GM12874 (cell line): ENCODE measurements at regions not wholly inside any gene's neighbourhood (a gene's known extent, or its start where the extent isn't known, plus 50 kb on each side); places are given as distances from the start of the nearest gene placed in this dataset.

Source experiments
- TF ChIP-seq, protein P1 (sequence below): IDR thresholded peaks from 2 replicates; pipeline ENCODE4 v1.5.1; 2011; ENCODE audit warnings: low read depth, mild to moderate bottlenecking, control low read depth, low read length, moderate library complexity; ENCODE audit not compliant: insufficient read depth

GRCh38 chr6:144588697-144589325 lies 303.7 kb downstream of the UTRN start:
- TF ChIP-seq, protein P1, sequence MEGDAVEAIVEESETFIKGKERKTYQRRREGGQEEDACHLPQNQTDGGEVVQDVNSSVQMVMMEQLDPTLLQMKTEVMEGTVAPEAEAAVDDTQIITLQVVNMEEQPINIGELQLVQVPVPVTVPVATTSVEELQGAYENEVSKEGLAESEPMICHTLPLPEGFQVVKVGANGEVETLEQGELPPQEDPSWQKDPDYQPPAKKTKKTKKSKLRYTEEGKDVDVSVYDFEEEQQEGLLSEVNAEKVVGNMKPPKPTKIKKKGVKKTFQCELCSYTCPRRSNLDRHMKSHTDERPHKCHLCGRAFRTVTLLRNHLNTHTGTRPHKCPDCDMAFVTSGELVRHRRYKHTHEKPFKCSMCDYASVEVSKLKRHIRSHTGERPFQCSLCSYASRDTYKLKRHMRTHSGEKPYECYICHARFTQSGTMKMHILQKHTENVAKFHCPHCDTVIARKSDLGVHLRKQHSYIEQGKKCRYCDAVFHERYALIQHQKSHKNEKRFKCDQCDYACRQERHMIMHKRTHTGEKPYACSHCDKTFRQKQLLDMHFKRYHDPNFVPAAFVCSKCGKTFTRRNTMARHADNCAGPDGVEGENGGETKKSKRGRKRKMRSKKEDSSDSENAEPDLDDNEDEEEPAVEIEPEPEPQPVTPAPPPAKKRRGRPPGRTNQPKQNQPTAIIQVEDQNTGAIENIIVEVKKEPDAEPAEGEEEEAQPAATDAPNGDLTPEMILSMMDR: no peak

DNA sequence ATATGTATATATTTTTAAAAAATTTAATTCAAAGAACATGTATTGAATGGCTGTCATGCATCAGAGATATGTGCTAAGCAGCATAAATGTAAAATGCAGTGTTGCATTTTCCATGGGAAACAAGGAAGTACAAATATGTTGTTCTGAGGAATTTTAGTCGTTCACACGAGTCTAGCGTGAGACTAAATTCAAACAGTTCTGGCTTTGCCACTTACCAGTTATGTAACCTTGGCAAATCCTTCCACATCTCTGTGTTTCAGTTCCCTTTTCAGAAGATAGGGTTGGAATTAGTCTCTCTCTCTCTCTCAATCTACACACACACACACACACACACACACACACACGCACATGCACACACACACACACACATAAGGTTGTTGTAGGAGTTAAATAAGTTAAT lies 305.4 kb downstream of the UTRN start:
- TF ChIP-seq, protein P1: no peak

DNA sequence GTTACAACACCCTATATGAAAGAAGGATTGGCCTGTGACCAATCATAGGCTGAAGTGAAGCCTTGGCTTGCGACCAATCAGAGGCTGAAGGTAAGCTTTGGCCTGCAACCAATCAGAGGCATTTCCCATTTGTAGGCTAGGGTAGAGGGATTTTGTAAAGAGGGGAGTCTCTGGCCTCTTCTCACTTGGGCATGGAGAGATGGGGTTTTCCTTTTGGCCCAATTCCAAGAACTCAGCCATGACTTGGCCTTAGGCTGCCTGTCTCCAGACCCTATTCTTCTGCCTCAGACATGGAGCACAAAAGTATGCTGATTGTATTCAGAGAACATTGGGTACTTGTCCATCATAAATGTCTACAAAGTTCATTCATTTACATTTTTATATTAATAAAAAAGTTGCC lies 308.3 kb downstream of the UTRN start:
- TF ChIP-seq, protein P1: no peak

DNA sequence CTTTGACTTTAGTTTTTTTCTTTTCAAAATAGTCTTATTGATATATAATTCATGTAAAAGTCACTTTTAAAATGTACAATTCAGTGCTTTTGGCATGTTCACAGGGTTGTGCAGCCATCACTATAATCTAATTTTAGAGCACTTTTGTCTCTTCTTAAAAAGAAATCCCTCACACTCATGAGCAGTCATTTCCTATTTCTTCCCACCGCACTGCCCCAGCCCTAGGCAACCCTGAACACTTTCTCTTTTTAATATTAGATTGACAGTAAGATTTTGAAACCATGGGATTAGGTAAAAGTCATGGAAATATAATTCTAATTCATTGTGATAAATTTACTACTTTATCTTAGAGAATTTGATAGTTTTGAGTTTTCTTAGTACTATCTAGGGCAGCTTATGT lies 309.4 kb downstream of the UTRN start:
- TF ChIP-seq, protein P1: no peak

GRCh38 chr6:144595266-144595665 lies 310.1 kb downstream of the UTRN start:
- TF ChIP-seq, protein P1: no peak

DNA sequence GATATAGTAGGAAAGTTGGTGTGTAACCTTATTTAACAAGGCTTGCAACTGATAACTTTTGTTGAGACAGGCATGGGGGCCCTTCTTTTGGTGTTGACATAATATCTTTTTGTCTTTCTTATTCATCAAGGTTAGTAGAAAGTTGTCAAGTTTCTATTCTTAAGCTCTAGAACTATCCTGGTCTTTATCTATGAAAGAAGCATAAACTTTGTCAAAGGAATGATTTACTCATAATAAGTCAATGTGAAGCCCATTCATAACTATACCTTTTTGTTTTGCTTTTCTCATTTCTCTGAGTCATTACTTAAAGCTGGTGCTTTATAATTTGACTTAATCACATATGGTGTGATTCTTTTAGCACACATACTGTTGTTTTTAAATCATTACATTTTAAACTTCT lies 312.4 kb downstream of the UTRN start:
- TF ChIP-seq, protein P1: no peak

- TF ChIP-seq, protein P1: no peak
Measured at GRCh38 chr6:144599615-144600014, 314.5 kb downstream of the UTRN start.
